D721Med (cell line): ENCODE measurements at regions not wholly inside any gene's neighbourhood (a gene's known extent, or its start where the extent isn't known, plus 50 kb on each side); places are given as distances from the start of the nearest gene placed in this dataset.

Experiments
- DNase-seq: peaks from one replicate; pipeline ENCODE4 v3.0.0; 2011; ENCODE audit warnings: low spot score; ENCODE audit not compliant: insufficient read length
- FAIRE-seq: peaks from 2 replicates; lab custom pipeline; 2011; peaks lifted over from hg19 to GRCh38; lab: Jason Lieb, UNC
- TF ChIP-seq, protein P1 (sequence below): IDR thresholded peaks from 2 replicates; pipeline ENCODE4 v1.5.1; 2012; ENCODE audit warnings: mild to moderate bottlenecking, control low read depth; ENCODE audit not compliant: insufficient read depth; ENCODE audit errors: missing control alignments

DNA sequence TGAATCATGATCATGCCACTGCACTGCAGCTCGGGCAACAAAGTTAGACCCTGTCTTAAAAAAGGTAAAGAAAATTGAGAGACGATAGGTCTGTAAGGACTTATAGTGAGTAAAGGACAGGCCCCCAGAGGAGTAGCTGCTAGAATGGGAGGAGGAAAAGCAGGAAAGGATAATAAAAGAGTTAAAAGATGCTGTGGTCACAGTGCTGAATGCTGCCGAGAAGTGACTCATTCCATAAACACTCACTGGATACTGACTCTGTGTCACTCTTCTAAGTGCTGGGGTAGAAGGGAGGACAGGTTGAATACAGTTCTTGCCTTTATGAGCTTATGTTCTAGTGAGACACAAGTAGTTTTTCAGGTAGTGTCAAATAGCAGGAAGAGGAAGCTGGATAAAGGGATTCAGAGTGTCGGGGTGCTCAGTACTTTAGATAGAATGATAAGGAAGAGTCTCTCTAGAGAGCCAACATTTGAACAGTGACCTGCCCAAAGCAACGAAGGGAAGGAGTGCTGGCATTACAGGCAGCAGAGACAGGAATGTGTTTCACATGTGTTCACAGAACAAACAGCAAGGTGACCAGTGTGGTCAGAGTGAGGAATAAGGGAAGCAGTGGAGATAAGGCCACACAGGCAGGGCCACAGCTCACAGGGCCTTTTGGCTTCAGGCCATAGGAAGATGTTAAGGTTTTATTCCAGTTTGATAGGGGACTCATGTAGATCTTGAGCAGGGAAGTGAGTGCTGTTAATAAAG lies 1240.5 kb downstream of the UQCRFS1 start:
- DNase-seq (no peak), FAIRE-seq (no peak)
- TF ChIP-seq, protein P1, sequence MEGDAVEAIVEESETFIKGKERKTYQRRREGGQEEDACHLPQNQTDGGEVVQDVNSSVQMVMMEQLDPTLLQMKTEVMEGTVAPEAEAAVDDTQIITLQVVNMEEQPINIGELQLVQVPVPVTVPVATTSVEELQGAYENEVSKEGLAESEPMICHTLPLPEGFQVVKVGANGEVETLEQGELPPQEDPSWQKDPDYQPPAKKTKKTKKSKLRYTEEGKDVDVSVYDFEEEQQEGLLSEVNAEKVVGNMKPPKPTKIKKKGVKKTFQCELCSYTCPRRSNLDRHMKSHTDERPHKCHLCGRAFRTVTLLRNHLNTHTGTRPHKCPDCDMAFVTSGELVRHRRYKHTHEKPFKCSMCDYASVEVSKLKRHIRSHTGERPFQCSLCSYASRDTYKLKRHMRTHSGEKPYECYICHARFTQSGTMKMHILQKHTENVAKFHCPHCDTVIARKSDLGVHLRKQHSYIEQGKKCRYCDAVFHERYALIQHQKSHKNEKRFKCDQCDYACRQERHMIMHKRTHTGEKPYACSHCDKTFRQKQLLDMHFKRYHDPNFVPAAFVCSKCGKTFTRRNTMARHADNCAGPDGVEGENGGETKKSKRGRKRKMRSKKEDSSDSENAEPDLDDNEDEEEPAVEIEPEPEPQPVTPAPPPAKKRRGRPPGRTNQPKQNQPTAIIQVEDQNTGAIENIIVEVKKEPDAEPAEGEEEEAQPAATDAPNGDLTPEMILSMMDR = no peak

DNA sequence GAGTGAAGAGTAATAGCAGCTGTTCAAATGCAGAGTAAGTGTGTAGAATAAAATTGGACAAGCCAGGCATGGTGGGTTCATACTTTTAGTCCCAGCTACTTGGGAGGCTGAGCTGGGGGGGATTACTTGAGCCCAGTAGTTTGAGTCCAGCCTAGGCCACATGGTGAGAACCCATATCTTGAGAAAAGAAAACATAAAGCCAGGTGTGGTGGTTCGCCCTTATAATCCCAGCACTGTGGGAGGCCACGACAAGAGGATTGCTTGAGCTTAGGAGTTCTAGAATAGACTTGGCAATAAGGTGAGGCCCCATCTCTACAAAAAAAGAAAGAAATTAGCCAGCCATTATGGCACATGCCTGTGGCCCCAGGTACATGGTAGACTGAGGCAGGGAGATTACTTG lies 1241.1 kb downstream of the UQCRFS1 start:
- FAIRE-seq = no peak
- no peak for DNase-seq

DNA sequence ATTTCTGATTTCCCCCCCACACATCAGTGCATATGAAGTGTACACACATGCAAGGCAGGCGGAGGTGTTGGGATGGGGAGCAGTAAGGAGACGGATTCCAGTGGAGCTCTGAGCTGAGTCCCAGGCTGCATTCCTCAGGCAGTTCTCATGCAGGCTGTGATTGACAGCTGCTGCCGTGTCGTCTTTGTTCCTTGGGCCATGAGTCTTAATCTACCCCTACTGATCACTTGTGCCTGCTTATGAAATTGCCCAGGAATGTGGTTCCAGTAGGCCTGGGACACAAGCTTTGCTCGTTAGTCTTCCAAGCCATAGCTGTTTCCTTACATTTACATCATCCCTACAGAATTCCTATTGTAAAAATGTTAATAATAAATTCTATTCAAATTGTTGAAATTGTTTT lies 1241.9 kb downstream of the UQCRFS1 start:
- TF ChIP-seq, protein P1 = no peak
- no peak for DNase-seq
- no peak for FAIRE-seq

More for the DNA sequence above, 1241.1 kb downstream of the UQCRFS1 start:
- TF ChIP-seq, protein P1 = no peak

- DNase-seq (no peak), FAIRE-seq (peak; percentile 53)
- TF ChIP-seq, protein P1 = peak; percentile 72
These were observed 1246.5 kb downstream of the UQCRFS1 start for GRCh38 chr19:27966390-27966816.

DNA sequence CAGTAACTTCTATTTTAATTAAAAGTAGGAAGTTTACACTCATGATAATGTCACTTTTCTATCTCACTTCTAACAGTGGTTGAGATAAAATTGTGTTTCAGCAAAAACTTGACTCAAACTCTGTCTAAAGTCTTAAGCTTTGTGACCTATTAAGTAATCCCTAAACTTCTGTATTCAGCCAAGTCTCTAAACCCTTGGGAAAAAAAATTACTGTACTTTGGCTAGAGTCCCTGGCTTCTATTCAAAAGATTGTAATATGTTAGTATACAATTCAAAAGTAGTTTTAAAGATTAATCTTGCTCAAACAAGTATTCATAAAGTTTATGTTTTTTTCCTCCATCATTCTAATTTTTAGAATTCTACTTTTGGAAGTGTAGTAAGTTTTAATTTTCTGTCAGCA lies 1248.8 kb downstream of the UQCRFS1 start:
- TF ChIP-seq, protein P1 = no peak
- DNase-seq = no peak
- FAIRE-seq = no peak

DNA sequence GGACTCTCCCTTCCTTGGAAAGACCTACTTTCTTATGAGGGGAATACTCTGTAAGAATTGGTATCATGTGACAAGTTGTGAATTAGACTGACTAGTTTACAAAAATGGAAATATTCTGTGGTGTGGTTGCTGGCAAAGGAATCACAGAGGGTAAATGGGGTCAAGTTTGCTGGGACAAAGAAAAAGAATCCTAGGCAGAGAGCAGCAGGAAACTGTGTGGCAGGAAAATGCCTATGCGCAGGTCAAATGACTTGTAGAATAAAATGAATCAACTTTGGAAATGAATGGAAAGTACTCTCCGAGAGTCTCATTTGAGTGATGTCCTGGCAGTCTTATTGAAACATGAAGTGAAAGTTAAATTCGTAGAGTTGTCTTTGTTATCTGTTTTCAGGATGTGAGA lies 1250.7 kb downstream of the UQCRFS1 start:
- TF ChIP-seq, protein P1 = no peak
- FAIRE-seq = no peak
- no peak for DNase-seq
